GM19035 (cell line): ENCODE measurements at regions not wholly inside any gene's neighbourhood (a gene's known extent, or its start where the extent isn't known, plus 50 kb on each side); places are given as distances from the start of the nearest gene placed in this dataset.
"Not testable (repeated sequence)": the region's sequence is repeated elsewhere in the genome, so short reads cannot be mapped to it uniquely, and the experiment has no call there.

ENCODE experiments used
- ATAC-seq: cut with Tn5 transposase; IDR thresholded peaks from one replicate; pipeline ENCODE4 v1.9.1; 2021; ENCODE audit not compliant: unreplicated experiment

GRCh38 chr5:118303296-118303695 lies 685.1 kb downstream of the DTWD2 start:
- no peak for ATAC-seq

GRCh38 chr5:118302786-118303185 lies 685.6 kb downstream of the DTWD2 start:
- ATAC-seq = no peak

- ATAC-seq = no peak
These were observed 686.7 kb downstream of the DTWD2 start for GRCh38 chr5:118301696-118302095.

GRCh38 chr5:118295045-118295444 lies 693.3 kb downstream of the DTWD2 start:
- no peak for ATAC-seq

- ATAC-seq = no peak
These were observed 695.0 kb downstream of the DTWD2 start for GRCh38 chr5:118293378-118293777.

GRCh38 chr5:118290204-118290603 lies 698.1 kb downstream of the DTWD2 start:
- no peak for ATAC-seq

GRCh38 chr5:118284230-118284629 lies 704.1 kb downstream of the DTWD2 start:
- ATAC-seq = not testable (repeated sequence)

- ATAC-seq = not testable (repeated sequence)
These were observed 705.8 kb downstream of the DTWD2 start for GRCh38 chr5:118282480-118283038.

GRCh38 chr5:118279540-118280294 lies 708.6 kb downstream of the DTWD2 start:
- no peak for ATAC-seq

GRCh38 chr5:118270526-118270925 lies 717.8 kb downstream of the DTWD2 start:
- ATAC-seq = no peak

- no peak for ATAC-seq
These were observed 730.1 kb downstream of the DTWD2 start for GRCh38 chr5:118258223-118258622.

- no peak for ATAC-seq
These were observed 731.3 kb downstream of the DTWD2 start for GRCh38 chr5:118257066-118257465.

- no peak for ATAC-seq
These were observed 734.9 kb downstream of the DTWD2 start for GRCh38 chr5:118253225-118254061.

- no peak for ATAC-seq
These were observed 739.0 kb downstream of the DTWD2 start for GRCh38 chr5:118249386-118249785.

GRCh38 chr5:118247458-118247857 lies 740.9 kb downstream of the DTWD2 start:
- no peak for ATAC-seq

- no peak for ATAC-seq
These were observed 744.7 kb downstream of the DTWD2 start for GRCh38 chr5:118243613-118244012.

GRCh38 chr5:118243068-118243467 lies 745.3 kb downstream of the DTWD2 start:
- no peak for ATAC-seq

- ATAC-seq = peak; percentile 57
These were observed 752.1 kb downstream of the DTWD2 start for GRCh38 chr5:118236108-118236849.

- no peak for ATAC-seq
These were observed 754.7 kb downstream of the DTWD2 start for GRCh38 chr5:118233606-118234005.

GRCh38 chr5:118228489-118228888 lies 759.9 kb downstream of the DTWD2 start:
- ATAC-seq = no peak

- ATAC-seq = no peak
These were observed 763.8 kb downstream of the DTWD2 start for GRCh38 chr5:118224546-118224945.
